Kidney (tissue), 13 donors: ENCODE measurements at regions not wholly inside any gene's neighbourhood (a gene's known extent, or its start where the extent isn't known, plus 50 kb on each side); places are given as distances from the start of the nearest gene placed in this dataset.

ENCODE experiments used
- DNase-seq, 5 donors: peaks; one replicate each; pipeline ENCODE4 v3.0.0-alpha.2; 2013 to 2020
- FAIRE-seq: peaks from 2 replicates; lab custom pipeline; 2012; peaks lifted over from hg19 to GRCh38; lab: Jason Lieb, UNC
- H3K27ac ChIP-seq, 2 donors: one replicate each; pipeline ENCODE4 v1.7.0; 2013; ENCODE audit warnings: low read depth in 2 of 2, low read length in 2 of 2, inconsistent platforms in 1 of 2
- H3K27me3 ChIP-seq: one replicate; pipeline ENCODE4 v1.7.1; 2013; ENCODE audit warnings: low read length, inconsistent platforms; ENCODE audit not compliant: control insufficient read depth, insufficient read depth
- H3K36me3 ChIP-seq, 3 donors: one replicate each; pipeline versions ENCODE4 v1.7.0 to v1.7.1; 2013; ENCODE audit warnings: low read length in 3 of 3, control low read depth in 1 of 3, inconsistent platforms in 1 of 3; ENCODE audit not compliant: insufficient read depth in 3 of 3, control insufficient read depth in 2 of 3
- H3K4me1 ChIP-seq, 3 donors: one replicate each; pipeline versions ENCODE4 v1.7.0 to v1.7.1; 2013; ENCODE audit warnings: low read length in 3 of 3, inconsistent platforms in 1 of 3, low read depth in 1 of 3; ENCODE audit not compliant: control insufficient read depth in 2 of 3, insufficient read depth in 2 of 3
- H3K4me3 ChIP-seq, 3 donors: one replicate each; pipeline versions ENCODE4 v1.7.0 to v1.8.1; 2013; ENCODE audit warnings: low read length in 3 of 3, control low read depth in 1 of 3, inconsistent platforms in 1 of 3
- H3K9ac ChIP-seq, 3 donors: one replicate each; pipeline versions ENCODE4 v1.7.0 to v1.7.1; 2013; ENCODE audit warnings: low read length in 3 of 3, control low read depth in 1 of 3, inconsistent platforms in 1 of 3
- H3K9me3 ChIP-seq, 3 donors: one replicate each; pipeline versions ENCODE4 v1.7.0 to v1.7.1; 2013; ENCODE audit warnings: low read length in 3 of 3, control low read depth in 1 of 3, inconsistent platforms in 1 of 3; ENCODE audit not compliant: control insufficient read depth in 2 of 3, insufficient read depth in 1 of 3
- intact Hi-C: fragments of 100-400 bp; cut with DNase I; formaldehyde crosslinking; loops from one replicate; pipeline ENCODE4 v1.11.1; 2022
- TF ChIP-seq, protein P1 (sequence below): IDR thresholded peaks from 3 replicates; pipeline ENCODE4 v1.5.1; 2012; ENCODE audit warnings: mild to moderate bottlenecking, moderate library complexity, borderline replicate concordance; ENCODE audit not compliant: insufficient read depth; ENCODE audit errors: extremely low read depth
- donor health status: control.
- donor health status: control.
- donor health status: control.
- donor health status: control.
- donor health status: control.
- donor health status: DM: yes; HTN: yes; CAD: no.
- donor health status: Normal renal cell carcinoma (clear cell type).

DNA sequence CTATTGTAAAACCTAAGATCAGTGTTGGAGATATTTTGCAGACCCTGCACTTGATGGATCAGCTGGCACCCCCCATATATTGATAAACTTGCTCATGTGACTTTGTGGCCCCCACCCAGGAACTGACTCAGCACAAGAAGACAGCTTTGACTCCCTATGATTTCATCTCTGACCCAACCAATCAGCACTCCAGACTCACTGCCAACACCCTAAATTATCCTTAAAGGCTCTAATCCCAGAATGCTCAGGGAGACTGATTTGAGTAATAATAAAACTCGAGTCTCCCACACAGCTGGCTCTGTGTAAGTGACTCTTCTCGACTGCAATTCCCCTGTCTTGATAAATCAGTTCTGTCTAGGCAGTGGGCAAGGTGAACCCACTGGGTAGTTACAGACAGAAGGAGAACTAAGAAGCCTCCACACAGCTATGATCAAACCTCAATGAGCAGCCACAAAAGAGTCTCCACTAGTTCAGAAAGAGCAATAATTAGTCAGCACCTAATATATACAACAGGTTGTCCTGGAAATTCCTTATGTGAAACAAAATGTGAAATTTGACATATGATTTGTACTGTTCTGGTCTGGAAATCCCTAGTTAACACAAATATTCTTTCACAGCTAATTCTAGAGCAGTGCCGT, 52.2 kb downstream of the ACTL7B start:
- Histone ChIP-seq H3K4me1 (no peaks in the 10 kb centered on the region), H3K27me3 (no peaks in the 10 kb centered on the region), H3K4me3 (no peak overlapping the region), H3K9me3 (no peaks in the 10 kb centered on the region), H3K9ac (no peak overlapping the region), H3K36me3 (no peaks in the 10 kb centered on the region), H3K27ac (no peak overlapping the region)
- TF ChIP-seq, protein P1, sequence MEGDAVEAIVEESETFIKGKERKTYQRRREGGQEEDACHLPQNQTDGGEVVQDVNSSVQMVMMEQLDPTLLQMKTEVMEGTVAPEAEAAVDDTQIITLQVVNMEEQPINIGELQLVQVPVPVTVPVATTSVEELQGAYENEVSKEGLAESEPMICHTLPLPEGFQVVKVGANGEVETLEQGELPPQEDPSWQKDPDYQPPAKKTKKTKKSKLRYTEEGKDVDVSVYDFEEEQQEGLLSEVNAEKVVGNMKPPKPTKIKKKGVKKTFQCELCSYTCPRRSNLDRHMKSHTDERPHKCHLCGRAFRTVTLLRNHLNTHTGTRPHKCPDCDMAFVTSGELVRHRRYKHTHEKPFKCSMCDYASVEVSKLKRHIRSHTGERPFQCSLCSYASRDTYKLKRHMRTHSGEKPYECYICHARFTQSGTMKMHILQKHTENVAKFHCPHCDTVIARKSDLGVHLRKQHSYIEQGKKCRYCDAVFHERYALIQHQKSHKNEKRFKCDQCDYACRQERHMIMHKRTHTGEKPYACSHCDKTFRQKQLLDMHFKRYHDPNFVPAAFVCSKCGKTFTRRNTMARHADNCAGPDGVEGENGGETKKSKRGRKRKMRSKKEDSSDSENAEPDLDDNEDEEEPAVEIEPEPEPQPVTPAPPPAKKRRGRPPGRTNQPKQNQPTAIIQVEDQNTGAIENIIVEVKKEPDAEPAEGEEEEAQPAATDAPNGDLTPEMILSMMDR, result no peak
- peak in 2 of 5 donors; percentile 21 to 49 for DNase-seq
- intact Hi-C loops, result no loop called here
- FAIRE-seq, result no peak

DNA sequence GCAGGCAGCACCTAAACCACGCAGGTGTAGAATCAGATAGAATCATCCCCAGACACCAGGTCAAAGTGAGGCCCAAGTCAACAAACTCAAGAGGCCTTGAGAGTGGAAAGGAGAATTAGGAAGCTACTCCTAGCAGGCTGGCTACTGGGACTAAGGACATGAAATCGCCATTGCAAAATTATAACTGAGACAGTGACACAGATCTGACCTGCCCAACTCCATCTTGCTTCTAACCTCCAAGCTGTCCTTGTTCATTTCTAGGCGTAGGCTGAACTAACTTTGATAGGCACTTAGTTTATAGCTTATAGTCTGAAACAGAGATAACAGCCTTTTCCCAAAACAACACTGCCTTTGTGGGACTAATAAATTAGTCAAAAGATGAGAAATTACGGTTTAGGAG, 52.8 kb downstream of the ACTL7B start:
- TF ChIP-seq, protein P1, result no peak
- Histone ChIP-seq H3K27me3 (no peaks in the 10 kb centered on the region), H3K9me3 (no peaks in the 10 kb centered on the region), H3K4me3 (no peak overlapping the region), H3K9ac (no peak overlapping the region), H3K27ac (no peak overlapping the region), H3K4me1 (no peaks in the 10 kb centered on the region), H3K36me3 (no peaks in the 10 kb centered on the region)
- FAIRE-seq (no peak), DNase-seq (no peak)
- intact Hi-C loops, result no loop called here

DNA sequence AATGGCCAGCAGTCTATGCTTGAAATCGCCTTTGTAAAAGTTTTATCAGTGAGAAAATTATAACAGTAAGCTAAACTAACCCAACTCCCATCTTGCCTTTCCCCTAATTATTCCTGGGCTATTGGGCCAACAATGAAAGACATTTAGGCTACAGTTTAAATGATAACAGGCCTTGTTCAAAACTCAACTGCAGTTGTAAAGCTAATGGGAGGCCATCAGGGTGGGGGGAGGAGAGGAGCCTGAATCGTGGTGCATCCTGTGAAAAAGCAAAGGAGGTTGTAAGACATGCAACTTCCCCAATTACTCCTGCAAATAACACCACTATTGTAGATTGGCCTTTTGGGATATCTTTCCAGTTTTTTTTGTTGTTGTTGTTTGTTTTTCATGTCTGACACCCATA, 53.8 kb downstream of the ACTL7B start:
- Histone ChIP-seq H3K9ac (no peak overlapping the region), H3K27ac (no peak overlapping the region), H3K4me3 (no peak overlapping the region), H3K27me3 (no peaks in the 10 kb centered on the region), H3K36me3 (no peaks in the 10 kb centered on the region), H3K9me3 (no peaks in the 10 kb centered on the region), H3K4me1 (no peaks in the 10 kb centered on the region)
- FAIRE-seq (no peak), DNase-seq (no peak)
- TF ChIP-seq, protein P1, result no peak
- intact Hi-C loops, result no loop called here

DNA sequence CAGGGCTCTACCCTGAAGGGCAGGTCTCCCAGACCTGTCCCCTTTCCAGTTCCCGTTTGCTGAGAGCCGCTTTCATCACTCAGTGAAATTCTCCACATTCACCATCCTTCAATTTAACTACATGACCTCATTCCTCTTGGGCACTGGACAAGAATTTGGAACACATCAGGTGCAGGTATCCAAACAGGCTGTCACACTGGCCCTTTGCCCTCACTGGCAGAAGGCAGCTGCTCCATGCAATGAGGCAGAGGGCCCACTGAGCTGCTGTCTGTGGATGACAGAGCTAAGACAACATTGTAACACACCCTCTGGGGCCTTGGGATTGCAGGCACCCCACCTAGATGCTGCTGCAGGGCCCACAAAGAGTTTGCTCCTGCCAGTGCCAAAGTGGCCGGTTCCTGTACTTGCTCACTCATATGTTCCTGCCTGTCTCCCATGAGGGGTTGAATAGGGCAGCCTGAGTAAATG, 55.1 kb downstream of the ACTL7B start:
- H3K9ac ChIP-seq, result no peak overlapping the region

More for the DNA sequence above, 55.1 kb downstream of the ACTL7B start:
- no peaks in the 10 kb centered on the region for H3K9me3 ChIP-seq
- no peaks in the 10 kb centered on the region for H3K36me3 ChIP-seq
- no peaks in the 10 kb centered on the region for H3K4me1 ChIP-seq
- H3K27ac ChIP-seq, result no peak overlapping the region
- H3K27me3 ChIP-seq, result no peaks in the 10 kb centered on the region
- TF ChIP-seq, protein P1, result no peak
- DNase-seq (no peak), FAIRE-seq (no peak)
- intact Hi-C loops, result no loop called here
- H3K4me3 ChIP-seq, result no peak overlapping the region
